GM12873 (cell line): ENCODE measurements at regions not wholly inside any gene's neighbourhood (a gene's known extent, or its start where the extent isn't known, plus 50 kb on each side); places are given as distances from the start of the nearest gene placed in this dataset.

Source experiments
- TF ChIP-seq, protein P1 (sequence below): IDR thresholded peaks from 2 replicates; pipeline ENCODE4 v1.5.1; 2012; ENCODE audit warnings: low read depth, mild to moderate bottlenecking, moderate library complexity, low read length, control low read depth; ENCODE audit not compliant: insufficient read depth; ENCODE audit errors: missing control alignments

GRCh38 chr15:87243474-87243873 is 1013.1 kb downstream of the NTRK3 start:
- TF ChIP-seq, protein P1, sequence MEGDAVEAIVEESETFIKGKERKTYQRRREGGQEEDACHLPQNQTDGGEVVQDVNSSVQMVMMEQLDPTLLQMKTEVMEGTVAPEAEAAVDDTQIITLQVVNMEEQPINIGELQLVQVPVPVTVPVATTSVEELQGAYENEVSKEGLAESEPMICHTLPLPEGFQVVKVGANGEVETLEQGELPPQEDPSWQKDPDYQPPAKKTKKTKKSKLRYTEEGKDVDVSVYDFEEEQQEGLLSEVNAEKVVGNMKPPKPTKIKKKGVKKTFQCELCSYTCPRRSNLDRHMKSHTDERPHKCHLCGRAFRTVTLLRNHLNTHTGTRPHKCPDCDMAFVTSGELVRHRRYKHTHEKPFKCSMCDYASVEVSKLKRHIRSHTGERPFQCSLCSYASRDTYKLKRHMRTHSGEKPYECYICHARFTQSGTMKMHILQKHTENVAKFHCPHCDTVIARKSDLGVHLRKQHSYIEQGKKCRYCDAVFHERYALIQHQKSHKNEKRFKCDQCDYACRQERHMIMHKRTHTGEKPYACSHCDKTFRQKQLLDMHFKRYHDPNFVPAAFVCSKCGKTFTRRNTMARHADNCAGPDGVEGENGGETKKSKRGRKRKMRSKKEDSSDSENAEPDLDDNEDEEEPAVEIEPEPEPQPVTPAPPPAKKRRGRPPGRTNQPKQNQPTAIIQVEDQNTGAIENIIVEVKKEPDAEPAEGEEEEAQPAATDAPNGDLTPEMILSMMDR = no peak

GRCh38 chr15:87239582-87240230 is 1016.8 kb downstream of the NTRK3 start:
- TF ChIP-seq, protein P1 = no peak

DNA sequence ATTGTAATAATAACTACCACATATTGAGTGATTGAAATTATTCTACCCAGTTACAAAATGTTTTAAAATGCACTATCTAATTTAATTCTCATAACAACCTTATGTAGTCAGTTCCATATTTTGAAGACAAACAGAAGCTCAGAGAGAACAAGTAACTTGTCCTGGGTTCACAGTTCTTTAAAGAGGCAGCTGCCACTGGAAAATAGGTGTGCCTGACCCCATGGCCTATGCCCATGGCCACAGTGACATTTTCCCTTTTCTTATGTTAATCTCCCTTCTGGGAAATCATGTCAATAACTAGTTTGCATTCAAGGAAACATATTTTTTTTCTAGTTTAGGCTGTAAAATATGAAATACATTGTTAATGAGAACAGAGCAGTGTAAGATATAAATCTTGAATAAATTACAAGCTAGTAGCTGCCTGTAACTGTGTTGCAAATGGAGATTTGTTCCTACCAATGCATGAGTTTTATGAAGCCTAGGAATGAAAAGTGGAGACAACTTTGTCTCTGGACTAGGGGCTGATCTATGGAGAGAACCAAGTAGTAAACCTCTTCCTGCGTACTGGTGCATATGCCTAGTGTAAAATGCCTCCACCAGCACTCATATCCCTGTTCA is 1018.0 kb downstream of the NTRK3 start:
- TF ChIP-seq, protein P1 = no peak

DNA sequence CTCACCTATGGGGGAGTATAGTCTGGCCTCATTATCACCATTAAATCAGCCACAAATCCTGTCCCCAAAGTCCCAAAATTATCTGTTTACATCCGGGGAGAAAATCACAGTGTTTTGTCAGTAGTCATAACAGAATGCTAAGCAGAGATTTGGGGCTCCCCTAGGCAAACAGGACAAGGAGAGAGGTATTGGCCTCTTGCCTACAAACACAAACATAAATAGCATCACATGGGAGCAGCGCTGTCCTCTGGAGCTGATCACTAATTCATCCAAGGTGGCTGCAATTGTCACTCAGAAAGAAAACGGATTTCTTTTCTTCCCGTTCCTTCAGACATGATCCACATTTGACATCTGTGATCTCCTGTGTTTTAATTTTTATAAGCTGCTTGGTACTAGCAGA is 1028.1 kb downstream of the NTRK3 start:
- TF ChIP-seq, protein P1 = no peak

- TF ChIP-seq, protein P1 = no peak
Observed at GRCh38 chr15:87227846-87228245, 1028.7 kb downstream of the NTRK3 start.

DNA sequence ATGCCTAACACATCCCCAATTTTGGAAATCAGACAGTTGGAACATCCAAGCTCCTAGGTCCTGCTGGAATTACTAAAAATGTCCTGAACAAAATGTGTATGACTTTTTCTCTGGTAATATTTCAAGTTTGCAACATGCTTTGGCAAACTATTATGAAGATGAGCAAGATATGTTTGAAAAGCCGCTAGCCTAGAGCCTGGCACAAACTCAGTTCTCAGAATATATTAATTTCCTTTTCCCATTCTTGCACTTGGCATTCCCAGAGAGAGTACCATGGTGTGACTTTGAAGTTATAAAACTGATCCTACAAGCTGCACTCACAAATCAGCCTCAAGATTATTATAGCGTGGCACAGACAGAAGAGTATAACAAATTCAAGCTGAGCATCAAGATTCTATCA is 1031.1 kb downstream of the NTRK3 start:
- TF ChIP-seq, protein P1 = no peak

DNA sequence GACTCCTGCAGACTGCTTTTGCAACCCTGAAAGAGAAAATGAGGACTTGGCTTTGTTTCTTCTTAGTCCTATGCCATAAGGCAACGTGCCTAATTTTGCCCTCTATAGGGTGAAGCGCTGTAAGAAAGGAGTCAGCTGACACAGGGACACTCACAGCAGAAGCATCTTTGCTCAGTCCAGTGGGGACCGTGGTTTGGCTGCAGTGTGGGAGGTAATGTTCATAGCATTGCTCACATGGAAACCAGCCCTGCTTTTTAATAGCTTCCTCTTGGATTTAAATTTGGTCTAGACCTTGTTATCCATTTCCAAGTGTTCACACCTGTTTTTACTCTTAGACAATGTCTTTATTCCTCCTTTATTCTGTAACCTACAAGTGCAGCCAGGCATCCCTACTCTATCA is 1032.1 kb downstream of the NTRK3 start:
- TF ChIP-seq, protein P1 = no peak
